ENCODE measurements at regions not wholly inside any gene's neighbourhood (a gene's known extent, or its start where the extent isn't known, plus 50 kb on each side); places are given as distances from the start of the nearest gene placed in this dataset.

- ChIA-PET POLR2A (no interaction called here), CTCF (no interaction called here)
- TF ChIP-seq CHD2 (IDR thresholded peaks at IDR 0.05; ENCODE audit: low read length, partially characterized antibody), result no peak
- TF ChIP-seq MYC (IDR thresholded peaks at IDR 0.05; ENCODE audit: borderline replicate concordance, low read length), result no peak
- no peak for TF ChIP-seq HOXB5 (CRISPR knock-in tag; IDR thresholded peaks at IDR 0.05)
- TF ChIP-seq MAFK (IDR thresholded peaks at IDR 0.05; ENCODE audit: partially characterized antibody), result no peak
- no peak for TF ChIP-seq BHLHE40 (IDR thresholded peaks at IDR 0.05; ENCODE audit: low read depth, low read length)
- TF ChIP-seq TP53 (CRISPR knock-in tag; IDR thresholded peaks at IDR 0.05), result no peak
- no peak for TF ChIP-seq CEBPB (IDR thresholded peaks at IDR 0.05)
- no peak for TF ChIP-seq CBX8 (IDR thresholded peaks at IDR 0.05)
- no peak for TF ChIP-seq GATA3 (IDR thresholded peaks at IDR 0.05; ENCODE audit: borderline replicate concordance)
- TF ChIP-seq FOSL2 (IDR thresholded peaks at IDR 0.05), result no peak
- no peak for TF ChIP-seq FOSL2 (CRISPR knock-in tag; IDR thresholded peaks at IDR 0.05)
- TF ChIP-seq JUNB (IDR thresholded peaks at IDR 0.05), result no peak
- TF ChIP-seq, protein P1, sequence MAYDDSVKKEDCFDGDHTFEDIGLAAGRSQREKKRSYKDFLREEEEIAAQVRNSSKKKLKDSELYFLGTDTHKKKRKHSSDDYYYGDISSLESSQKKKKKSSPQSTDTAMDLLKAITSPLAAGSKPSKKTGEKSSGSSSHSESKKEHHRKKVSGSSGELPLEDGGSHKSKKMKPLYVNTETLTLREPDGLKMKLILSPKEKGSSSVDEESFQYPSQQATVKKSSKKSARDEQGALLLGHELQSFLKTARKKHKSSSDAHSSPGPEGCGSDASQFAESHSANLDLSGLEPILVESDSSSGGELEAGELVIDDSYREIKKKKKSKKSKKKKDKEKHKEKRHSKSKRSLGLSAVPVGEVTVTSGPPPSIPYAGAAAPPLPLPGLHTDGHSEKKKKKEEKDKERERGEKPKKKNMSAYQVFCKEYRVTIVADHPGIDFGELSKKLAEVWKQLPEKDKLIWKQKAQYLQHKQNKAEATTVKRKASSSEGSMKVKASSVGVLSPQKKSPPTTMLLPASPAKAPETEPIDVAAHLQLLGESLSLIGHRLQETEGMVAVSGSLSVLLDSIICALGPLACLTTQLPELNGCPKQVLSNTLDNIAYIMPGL (CRISPR knock-in tag; IDR thresholded peaks at IDR 0.05; ENCODE audit: borderline replicate concordance), result no peak
- no peak for TF ChIP-seq KDM5A (IDR thresholded peaks at IDR 0.05)
- TF ChIP-seq HOXB13 (CRISPR knock-in tag; IDR thresholded peaks at IDR 0.05; ENCODE audit: low read depth), result no peak
- TF ChIP-seq CBX2 (IDR thresholded peaks at IDR 0.05; ENCODE audit: borderline replicate concordance, low read depth), result no peak
- TF ChIP-seq EP300 (IDR thresholded peaks at IDR 0.05), result no peak
- 71% methylated on average over 2 of the region's 2 CpGs for WGBS (ENCODE audit: missing lambda C conversion rate)
- DNase-seq (ENCODE audit: low read depth in 1 of 2, low spot score in 1 of 2), result no peak
- H3K4me1 ChIP-seq, result peaks cover 5% of the 10 kb centered on the region; the same call in 1 of the 3 replicates
- ATAC-seq, result no peak
- FAIRE-seq, result no peak
- H3K4me2 ChIP-seq, result no peak overlapping the region
- no peak overlapping the region for H3K27ac ChIP-seq
- peaks cover 8% of the 10 kb centered on the region; the same call in 2 of the 3 replicates for H3K9me3 ChIP-seq
- H3K4me3 ChIP-seq, result no peak overlapping the region
Measured at GRCh38 chr1:189977184-189977583, 500.5 kb downstream of the BRINP3 start.

GRCh38 chr1:189983166-189983890 lies 494.3 kb downstream of the BRINP3 start:
- 40% methylated on average over 3 of the region's 3 CpGs for WGBS (ENCODE audit: missing lambda C conversion rate)
- ATAC-seq (no peak), DNase-seq (ENCODE audit: low read depth in 1 of 2, low spot score in 1 of 2) (no peak), FAIRE-seq (no peak)
- Histone ChIP-seq H3K4me2 (no peak overlapping the region), H3K4me3 (no peak overlapping the region), H3K9me3 (0 out of 3 replicates have a peak, but pooled peaks cover 2% of the 10 kb centered on the region), H3K4me1 (no peaks in the 10 kb centered on the region), H3K27ac (no peak overlapping the region)
- TF ChIP-seq, protein P2, sequence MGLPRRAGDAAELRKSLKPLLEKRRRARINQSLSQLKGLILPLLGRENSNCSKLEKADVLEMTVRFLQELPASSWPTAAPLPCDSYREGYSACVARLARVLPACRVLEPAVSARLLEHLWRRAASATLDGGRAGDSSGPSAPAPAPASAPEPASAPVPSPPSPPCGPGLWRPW (IDR thresholded peaks at IDR 0.05), result no peak
- TF ChIP-seq EP300 (IDR thresholded peaks at IDR 0.05), result no peak
- TF ChIP-seq ZSCAN20 (CRISPR knock-in tag; IDR thresholded peaks at IDR 0.05), result no peak
- no peak for TF ChIP-seq ZFP36 (IDR thresholded peaks at IDR 0.05; ENCODE audit: borderline replicate concordance, partially characterized antibody)
- TF ChIP-seq HOXB5 (CRISPR knock-in tag; IDR thresholded peaks at IDR 0.05), result no peak
- ChIA-PET POLR2A (no interaction called here), CTCF (interaction anchor here (1.1 kb wide), 1 partner anchor 345 kb away, joined by 3 read pairs; no protein-coding TSS in a partner anchor)

- no peak overlapping the region for H3K4me2 ChIP-seq
- DNase-seq (ENCODE audit: low read depth in 1 of 2, low spot score in 1 of 2) (no peak), ATAC-seq (no peak), FAIRE-seq (no peak)
- 0 out of 3 replicates have a peak, but pooled peaks cover 2% of the 10 kb centered on the region for H3K9me3 ChIP-seq
- no peak overlapping the region for H3K27ac ChIP-seq
- ChIA-PET POLR2A (no interaction called here), CTCF (no interaction called here)
- H3K4me3 ChIP-seq, result no peak overlapping the region
- TF ChIP-seq MAZ (IDR thresholded peaks at IDR 0.05; ENCODE audit: borderline replicate concordance, low read depth, low read length) (no peak), KDM1A (IDR thresholded peaks at IDR 0.05; ENCODE audit: low read depth) (no peak), FOSB (CRISPR knock-in tag; IDR thresholded peaks at IDR 0.05) (no peak), CBX8 (IDR thresholded peaks at IDR 0.05) (no peak), USF2 (IDR thresholded peaks at IDR 0.05) (no peak), POLR2AphosphoS2 (conservative IDR thresholded peaks at IDR 0.05; ENCODE audit: low read length) (no peak), FOXS1 (CRISPR knock-in tag; IDR thresholded peaks at IDR 0.05) (no peak), CHD2 (IDR thresholded peaks at IDR 0.05; ENCODE audit: low read length, partially characterized antibody) (no peak), HDAC2 (IDR thresholded peaks at IDR 0.05) (no peak), RARB (CRISPR knock-in tag; IDR thresholded peaks at IDR 0.05) (no peak), RNF2 (IDR thresholded peaks at IDR 0.05; ENCODE audit: borderline replicate concordance, low read depth) (no peak), SMC3 (IDR thresholded peaks at IDR 0.05) (no peak), MAX (IDR thresholded peaks at IDR 0.05) (no peak), ELK1 (IDR thresholded peaks at IDR 0.05; ENCODE audit: low read depth, low read length) (no peak), JUNB (IDR thresholded peaks at IDR 0.05) (no peak), TP53 (CRISPR knock-in tag; IDR thresholded peaks at IDR 0.05) (no peak)
- no peaks in the 10 kb centered on the region for H3K4me1 ChIP-seq
Measured at GRCh38 chr1:189986516-189986915, 491.1 kb downstream of the BRINP3 start.

Measured in A549 (cell line).